SK-N-SH (cell line): ENCODE measurements at regions not wholly inside any gene's neighbourhood (a gene's known extent, or its start where the extent isn't known, plus 50 kb on each side); places are given as distances from the start of the nearest gene placed in this dataset.

Experiments
- CTCF ChIA-PET: fragments of 300-600, 350-600 bp; formaldehyde crosslinking; extraction: SDS; loops from one replicate; lab custom pipeline; 2021; lab: Yijun Ruan, JAX
- POLR2A ChIA-PET: fragments of 350-600 bp; sonication (Branson Sonifier 250); formaldehyde crosslinking; extraction: SDS; loops from one replicate; lab custom pipeline; 2020; ENCODE audit warnings: antibody characterized with exemption, inconsistent platforms; lab: Yijun Ruan, JAX
- DNase-seq: peaks from one replicate; pipeline ENCODE4 v3.0.0; 2012
- H2AFZ ChIP-seq: fragments of 200-600 bp; sonication (generic); 2 replicates; pipeline ENCODE4 v1.8.1; 2016; ENCODE audit warnings: antibody characterized with exemption, mild to moderate bottlenecking, low read depth
- H3F3A ChIP-seq: fragments of 200-600 bp; sonication (generic); replicated peaks from 2 replicates; pipeline ENCODE3; 2016; ENCODE audit warnings: antibody characterized with exemption, mild to moderate bottlenecking; ENCODE audit not compliant: insufficient read depth
- H3K27ac ChIP-seq, 2 experiments: fragments of 200-500 bp in 1 of 2; fragments of 200-600 bp in 1 of 2; sonication (Bioruptor generic) in 1 of 2; sonication (generic), shearing (Covaris generic) in 1 of 2; 2 replicates each; pipeline versions ENCODE4 v1.5.1 to v1.6.1; 2014 to 2016; ENCODE audit warnings: low read depth in 2 of 2, inconsistent platforms in 1 of 2, low read length in 1 of 2, mild to moderate bottlenecking in 1 of 2, mixed read lengths in 1 of 2
- H3K27me3 ChIP-seq: fragments of 200-600 bp; sonication (generic), shearing (Covaris generic); 2 replicates; pipeline ENCODE4 v1.6.1; 2016; ENCODE audit warnings: mixed run types; ENCODE audit not compliant: insufficient read depth
- H3K36me3 ChIP-seq, 2 experiments: fragments of 200-500 bp in 1 of 2; fragments of 200-600 bp in 1 of 2; sonication (Bioruptor generic) in 1 of 2; sonication (generic) in 1 of 2; replicated peaks in 1 of 2; 2 replicates each; pipeline versions ENCODE3 to v1.5.1; 2014 to 2016; ENCODE audit warnings: low read length in 1 of 2, mild to moderate bottlenecking in 1 of 2; ENCODE audit not compliant: insufficient read depth in 2 of 2, control insufficient read depth in 1 of 2
- H3K4me1 ChIP-seq, 2 experiments: fragments of 200-500 bp in 1 of 2; fragments of 200-600 bp in 1 of 2; sonication (Bioruptor generic) in 1 of 2; sonication (generic), shearing (Covaris generic) in 1 of 2; 2 replicates each; pipeline versions ENCODE4 v1.5.1 to v1.6.1; 2014 to 2016; ENCODE audit warnings: low read depth in 1 of 2, low read length in 1 of 2, mixed run types in 1 of 2; ENCODE audit not compliant: insufficient read depth in 2 of 2, control insufficient read depth in 1 of 2
- H3K4me2 ChIP-seq: fragments of 200-600 bp; sonication (generic), shearing (Covaris generic); 2 replicates; pipeline ENCODE4 v1.6.1; 2017; ENCODE audit warnings: mixed run types
- H3K4me3 ChIP-seq, 2 experiments: fragments of 200-500 bp in 1 of 2; fragments of 200-600 bp in 1 of 2; sonication (Bioruptor generic) in 1 of 2; sonication (generic), shearing (Covaris generic) in 1 of 2; 2 replicates each; pipeline versions ENCODE4 v1.5.1 to v1.8.1; 2014 to 2016; ENCODE audit warnings: low read depth in 2 of 2, inconsistent platforms in 1 of 2, low read length in 1 of 2, mild to moderate bottlenecking in 1 of 2, mixed read lengths in 1 of 2, moderate library complexity in 1 of 2
- H3K79me2 ChIP-seq: fragments of 200-600 bp; sonication (generic); 2 replicates; pipeline ENCODE4 v1.8.1; 2017; ENCODE audit warnings: mild to moderate bottlenecking; ENCODE audit not compliant: insufficient read depth
- H3K9ac ChIP-seq: fragments of 200-600 bp; sonication (generic); 2 replicates; pipeline ENCODE4 v1.6.1; 2017; ENCODE audit warnings: mixed run types
- H3K9me2 ChIP-seq: fragments of 200-600 bp; sonication (generic); 2 replicates; pipeline ENCODE4 v1.6.1; 2017; ENCODE audit warnings: mixed run types
- H3K9me3 ChIP-seq: fragments of 200-600 bp; sonication (generic); 2 replicates; pipeline ENCODE4 v1.6.1; 2017; ENCODE audit warnings: mixed run types, mild to moderate bottlenecking, moderate library complexity
- H4K20me1 ChIP-seq: fragments of 200-600 bp; sonication (generic); 2 replicates; pipeline ENCODE4 v1.6.1; 2017; ENCODE audit warnings: mild to moderate bottlenecking, mixed run types; ENCODE audit not compliant: insufficient read depth
- CHD2 ChIP-seq: fragments of 150-350 bp; IDR thresholded peaks from 2 replicates; pipeline ENCODE4 v1.6.1; 2018; ENCODE audit warnings: low read length; ENCODE audit not compliant: partially characterized antibody
- ELF1 ChIP-seq: IDR thresholded peaks from 2 replicates; pipeline ENCODE4 v1.4.0; 2012
- EZH2phosphoT487 ChIP-seq: fragments of 200-600 bp; sonication (generic); IDR thresholded peaks from 2 replicates; pipeline ENCODE4 v1.6.1; 2017; ENCODE audit warnings: low read depth, mixed run types, mild to moderate bottlenecking, antibody characterized with exemption, moderate library complexity, borderline replicate concordance
- FOSL2 ChIP-seq: IDR thresholded peaks from 2 replicates; pipeline ENCODE4 v1.4.0; 2012; ENCODE audit warnings: low read depth, mild to moderate bottlenecking, moderate library complexity, borderline replicate concordance
- FOXJ3 ChIP-seq: sonication (generic); formaldehyde crosslinking; IDR thresholded peaks from 2 replicates; pipeline ENCODE4 v1.5.1; 2020; ENCODE audit warnings: mild to moderate bottlenecking, missing genetic modification reagents
- FOXM1 ChIP-seq: IDR thresholded peaks from 2 replicates; pipeline ENCODE4 v1.4.0; 2012; ENCODE audit warnings: low read depth, mild to moderate bottlenecking
- JUND ChIP-seq: IDR thresholded peaks from 2 replicates; pipeline ENCODE4 v1.4.0; 2012
- MEF2A ChIP-seq: IDR thresholded peaks from 2 replicates; pipeline ENCODE4 v1.4.0; 2012; ENCODE audit warnings: low read depth, borderline replicate concordance
- MXI1 ChIP-seq: IDR thresholded peaks from 2 replicates; pipeline ENCODE4 v1.6.1; 2012; ENCODE audit warnings: mild to moderate bottlenecking, low read depth, low read length, improper control_type of control experiment
- NRF1 ChIP-seq: IDR thresholded peaks from 2 replicates; pipeline ENCODE4 v1.6.1; 2012; ENCODE audit warnings: low read depth, mild to moderate bottlenecking, low read length
- RAD21 ChIP-seq: IDR thresholded peaks from 2 replicates; pipeline ENCODE4 v1.6.1; 2012; ENCODE audit warnings: mild to moderate bottlenecking, low read length
- RCOR1 ChIP-seq: fragments of 150-350 bp; IDR thresholded peaks from 2 replicates; pipeline ENCODE4 v1.6.1; 2017; ENCODE audit warnings: antibody characterized with exemption, low read length
- RFX5 ChIP-seq: IDR thresholded peaks from 2 replicates; pipeline ENCODE4 v1.6.1; 2012; ENCODE audit warnings: mild to moderate bottlenecking, improper control_type of control experiment, low read length
- RXRA ChIP-seq: IDR thresholded peaks from 2 replicates; pipeline ENCODE4 v1.4.0; 2012; ENCODE audit warnings: low read depth, mild to moderate bottlenecking, borderline replicate concordance
- WGBS: methylation state at CpG from one replicate; pipeline ENCODE4 v1.1.6; 2017; ENCODE audit warnings: low lambda C conversion rate; 5-methylcytosine and 5-hydroxymethylcytosine counted together
- TF ChIP-seq, protein P1 (sequence below): IDR thresholded peaks from 2 replicates; pipeline ENCODE4 v1.4.0; 2012; ENCODE audit warnings: low read depth, borderline replicate concordance
- TF ChIP-seq, protein P2 (sequence below): IDR thresholded peaks from 2 replicates; pipeline ENCODE4 v1.4.0; 2012; ENCODE audit warnings: low read depth
- TF ChIP-seq, protein P3 (sequence below): fragments of 150-350 bp; IDR thresholded peaks from 2 replicates; pipeline ENCODE4 v1.6.1; 2017; ENCODE audit warnings: antibody characterized with exemption, low read length, low read depth, borderline replicate concordance

DNA sequence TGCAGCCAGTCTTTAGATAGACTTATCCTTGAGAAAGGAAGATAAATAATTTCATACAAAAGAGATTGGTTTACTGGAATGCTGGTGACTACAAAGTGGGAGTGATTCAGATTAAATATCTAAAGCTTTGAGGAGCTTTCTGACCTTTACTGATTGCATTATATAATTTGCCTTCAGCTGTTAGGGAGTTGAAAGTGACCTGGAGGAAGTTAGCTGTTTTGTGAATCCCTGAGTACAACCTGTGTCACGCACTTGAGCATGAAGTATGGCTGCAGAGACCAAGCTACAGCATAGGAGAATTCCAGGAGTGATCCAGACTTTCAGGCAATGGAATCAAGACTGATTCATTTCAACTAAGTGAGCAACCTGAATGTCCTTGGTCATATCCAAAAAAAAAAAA lies 1848.3 kb upstream of the RAG2 start:
- H3K9me2 ChIP-seq: no peaks in the 10 kb centered on the region
- TF ChIP-seq ELF1 (no peak), NRF1 (no peak)
- H3K9ac ChIP-seq: no peak overlapping the region
- H3K27me3 ChIP-seq: no peaks in the 10 kb centered on the region
- POLR2A ChIA-PET: no interaction called here
- no peaks in the 10 kb centered on the region for H3K79me2 ChIP-seq
- H3K4me1 ChIP-seq: peaks cover 0 to 4% of the 10 kb centered on the region in 2 experiments; a peak in 1 of 4 replicates
- H3K27ac ChIP-seq: no peak overlapping the region
- CTCF ChIA-PET: no interaction called here
- no peak overlapping the region for H3K4me3 ChIP-seq
- no peak overlapping the region for H2AFZ ChIP-seq
- DNase-seq: no peak
- no peaks in the 10 kb centered on the region for H3K9me3 ChIP-seq
- no peaks in the 10 kb centered on the region for H3F3A ChIP-seq
- 20% methylated on average over 1 of the region's 1 CpG for WGBS
- no peaks in the 10 kb centered on the region for H4K20me1 ChIP-seq
- H3K36me3 ChIP-seq: no peaks in the 10 kb centered on the region
- no peak overlapping the region for H3K4me2 ChIP-seq

DNA sequence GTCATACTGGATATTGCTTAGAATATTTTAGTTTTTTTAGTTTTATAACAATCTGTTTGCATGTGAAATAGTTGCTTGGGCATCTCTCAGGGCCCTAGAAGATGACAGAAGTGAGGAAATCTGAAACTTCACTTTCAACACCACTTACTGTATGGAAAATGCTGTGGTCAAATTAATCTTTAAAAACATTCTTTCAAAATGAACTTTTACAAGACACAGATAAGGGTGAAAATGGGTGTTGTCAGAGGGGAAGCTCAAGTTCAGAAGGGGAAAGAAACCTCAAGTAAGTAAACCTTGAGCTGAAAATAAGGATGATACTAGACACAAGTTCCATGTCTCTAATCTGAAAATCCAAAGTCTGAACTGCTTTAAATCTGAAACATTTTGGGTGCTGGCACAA lies 1840.1 kb upstream of the RAG2 start:
- H4K20me1 ChIP-seq: no peaks in the 10 kb centered on the region
- CTCF ChIA-PET: no interaction called here
- POLR2A ChIA-PET: no interaction called here

DNA sequence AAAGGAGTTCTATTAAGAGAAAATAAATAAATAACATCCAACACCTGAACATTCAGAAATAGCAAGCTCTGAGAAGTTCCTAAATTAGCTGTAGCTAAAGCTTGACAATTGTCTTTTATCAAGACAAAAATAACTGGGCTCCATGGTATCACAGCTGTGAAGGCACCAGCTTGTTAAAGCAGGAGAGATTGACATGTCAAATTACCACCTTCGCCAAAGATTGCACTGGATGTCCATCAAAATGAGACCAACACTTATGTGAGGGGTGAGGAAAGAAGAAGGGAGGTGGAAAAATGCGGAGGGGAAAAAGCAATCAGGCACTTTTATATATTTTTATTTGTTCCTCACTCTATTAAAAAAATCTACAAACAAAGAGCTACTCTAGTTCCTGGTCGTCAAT lies 1827.5 kb upstream of the RAG2 start:
- Histone ChIP-seq H3K4me2 (no peak overlapping the region), H3K27ac (no peak overlapping the region), H3K9ac (no peak overlapping the region), H3K9me2 (no peaks in the 10 kb centered on the region), H3K79me2 (no peaks in the 10 kb centered on the region), H2AFZ (no peak overlapping the region), H4K20me1 (no peaks in the 10 kb centered on the region), H3K4me3 (no peak overlapping the region), H3K36me3 (no peaks in the 10 kb centered on the region), H3F3A (no peaks in the 10 kb centered on the region), H3K9me3 (no peaks in the 10 kb centered on the region), H3K27me3 (no peaks in the 10 kb centered on the region), H3K4me1 (no peaks in the 10 kb centered on the region)
- POLR2A ChIA-PET: no interaction called here
- DNase-seq: no peak
- CTCF ChIA-PET: no interaction called here
- WGBS: 10% methylated on average over 3 of the region's 3 CpGs
- TF ChIP-seq FOXM1 (no peak), FOXJ3 (CRISPR knock-in tag) (no peak)

More for the DNA sequence above, 1840.1 kb upstream of the RAG2 start:
- no peaks in the 10 kb centered on the region for H3F3A ChIP-seq
- no peak for TF ChIP-seq JUND
- TF ChIP-seq RCOR1: no peak
- TF ChIP-seq, protein P1, sequence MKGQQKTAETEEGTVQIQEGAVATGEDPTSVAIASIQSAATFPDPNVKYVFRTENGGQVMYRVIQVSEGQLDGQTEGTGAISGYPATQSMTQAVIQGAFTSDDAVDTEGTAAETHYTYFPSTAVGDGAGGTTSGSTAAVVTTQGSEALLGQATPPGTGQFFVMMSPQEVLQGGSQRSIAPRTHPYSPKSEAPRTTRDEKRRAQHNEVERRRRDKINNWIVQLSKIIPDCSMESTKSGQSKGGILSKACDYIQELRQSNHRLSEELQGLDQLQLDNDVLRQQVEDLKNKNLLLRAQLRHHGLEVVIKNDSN: no peak
- no peak for TF ChIP-seq RXRA
- no peak for TF ChIP-seq MXI1
- TF ChIP-seq MEF2A: no peak
- TF ChIP-seq, protein P2, sequence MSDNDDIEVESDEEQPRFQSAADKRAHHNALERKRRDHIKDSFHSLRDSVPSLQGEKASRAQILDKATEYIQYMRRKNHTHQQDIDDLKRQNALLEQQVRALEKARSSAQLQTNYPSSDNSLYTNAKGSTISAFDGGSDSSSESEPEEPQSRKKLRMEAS: no peak
- no peak for TF ChIP-seq CHD2
- TF ChIP-seq RFX5: no peak
- no peak for TF ChIP-seq ELF1
- TF ChIP-seq, protein P3, sequence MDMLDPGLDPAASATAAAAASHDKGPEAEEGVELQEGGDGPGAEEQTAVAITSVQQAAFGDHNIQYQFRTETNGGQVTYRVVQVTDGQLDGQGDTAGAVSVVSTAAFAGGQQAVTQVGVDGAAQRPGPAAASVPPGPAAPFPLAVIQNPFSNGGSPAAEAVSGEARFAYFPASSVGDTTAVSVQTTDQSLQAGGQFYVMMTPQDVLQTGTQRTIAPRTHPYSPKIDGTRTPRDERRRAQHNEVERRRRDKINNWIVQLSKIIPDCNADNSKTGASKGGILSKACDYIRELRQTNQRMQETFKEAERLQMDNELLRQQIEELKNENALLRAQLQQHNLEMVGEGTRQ: no peak
- TF ChIP-seq FOXM1: no peak
- no peak for TF ChIP-seq FOSL2
- no peak for TF ChIP-seq RAD21
- TF ChIP-seq EZH2phosphoT487: no peak
- H3K27me3 ChIP-seq: no peaks in the 10 kb centered on the region
- no peak overlapping the region for H3K9ac ChIP-seq
- H3K9me3 ChIP-seq: no peaks in the 10 kb centered on the region
- no peak overlapping the region for H2AFZ ChIP-seq
- no peaks in the 10 kb centered on the region for H3K4me1 ChIP-seq
- no peaks in the 10 kb centered on the region for H3K36me3 ChIP-seq
- no peak overlapping the region for H3K27ac ChIP-seq
- no peak overlapping the region for H3K4me3 ChIP-seq
- H3K9me2 ChIP-seq: no peaks in the 10 kb centered on the region
- H3K4me2 ChIP-seq: no peak overlapping the region
- no peak for DNase-seq
- H3K79me2 ChIP-seq: no peaks in the 10 kb centered on the region
